Kidney epithelial cell (primary cell): ENCODE measurements at regions not wholly inside any gene's neighbourhood (a gene's known extent, or its start where the extent isn't known, plus 50 kb on each side); places are given as distances from the start of the nearest gene placed in this dataset.

Experiments
- DNase-seq: peaks from one replicate; pipeline ENCODE4 v3.0.0-alpha.2; 2010; ENCODE audit warnings: low read depth
- H3K27me3 ChIP-seq: 2 replicates; pipeline ENCODE4 v1.6.0; 2011; ENCODE audit warnings: low read length; ENCODE audit not compliant: control insufficient read depth, insufficient read depth
- H3K36me3 ChIP-seq: 2 replicates; pipeline ENCODE4 v1.5.1; 2011; ENCODE audit warnings: low read length; ENCODE audit not compliant: control insufficient read depth, insufficient read depth
- H3K4me3 ChIP-seq: 2 replicates; pipeline ENCODE4 v1.5.1; 2011; ENCODE audit warnings: low read depth, mild to moderate bottlenecking, control low read depth, low read length
- CTCF ChIP-seq: IDR thresholded peaks from 2 replicates; pipeline ENCODE4 v1.5.1; 2011; ENCODE audit warnings: mild to moderate bottlenecking, moderate library complexity, low read length, control low read depth, inconsistent platforms; ENCODE audit not compliant: insufficient read depth, poor library complexity, severe bottlenecking

GRCh38 chr3:23672628-23673027, 133.1 kb upstream of the UBE2E1 start:
- TF ChIP-seq CTCF: no peak
- no peak for DNase-seq
- H3K4me3 ChIP-seq: no peak overlapping the region
- H3K36me3 ChIP-seq: no peaks in the 10 kb centered on the region
- H3K27me3 ChIP-seq: no peaks in the 10 kb centered on the region

GRCh38 chr3:23675010-23675409, 130.7 kb upstream of the UBE2E1 start:
- DNase-seq: no peak

GRCh38 chr3:23676093-23676492, 129.7 kb upstream of the UBE2E1 start:
- DNase-seq: no peak
- no peak for TF ChIP-seq CTCF
- no peaks in the 10 kb centered on the region for H3K27me3 ChIP-seq
- H3K36me3 ChIP-seq: no peaks in the 10 kb centered on the region
- H3K4me3 ChIP-seq: no peak overlapping the region

More at GRCh38 chr3:23675010-23675409, 130.7 kb upstream of the UBE2E1 start:
- Histone ChIP-seq H3K4me3 (no peak overlapping the region), H3K27me3 (no peaks in the 10 kb centered on the region), H3K36me3 (no peaks in the 10 kb centered on the region)
- no peak for TF ChIP-seq CTCF

DNA sequence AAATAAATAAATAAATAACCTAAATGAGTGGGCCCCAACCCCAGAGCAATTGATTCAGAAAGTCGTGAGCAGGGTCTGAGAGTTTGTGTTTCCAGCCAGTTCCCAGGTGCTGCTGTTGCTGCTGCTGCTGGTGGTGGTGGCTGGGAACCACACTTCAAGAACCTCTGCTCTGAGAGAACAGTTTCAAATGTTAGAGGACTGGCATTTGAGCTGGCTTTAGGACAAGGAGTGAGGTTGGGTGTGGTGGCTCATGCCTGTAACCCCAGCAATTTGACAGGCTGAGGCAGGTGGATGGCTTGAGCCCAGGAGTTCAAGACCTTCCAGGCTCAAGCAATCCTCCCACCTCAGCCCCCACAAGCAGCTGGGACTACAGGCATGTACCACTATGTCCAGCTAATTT, 123.1 kb upstream of the UBE2E1 start:
- Histone ChIP-seq H3K27me3 (no peaks in the 10 kb centered on the region), H3K36me3 (no peaks in the 10 kb centered on the region), H3K4me3 (no peak overlapping the region)
- DNase-seq: no peak
- no peak for TF ChIP-seq CTCF

DNA sequence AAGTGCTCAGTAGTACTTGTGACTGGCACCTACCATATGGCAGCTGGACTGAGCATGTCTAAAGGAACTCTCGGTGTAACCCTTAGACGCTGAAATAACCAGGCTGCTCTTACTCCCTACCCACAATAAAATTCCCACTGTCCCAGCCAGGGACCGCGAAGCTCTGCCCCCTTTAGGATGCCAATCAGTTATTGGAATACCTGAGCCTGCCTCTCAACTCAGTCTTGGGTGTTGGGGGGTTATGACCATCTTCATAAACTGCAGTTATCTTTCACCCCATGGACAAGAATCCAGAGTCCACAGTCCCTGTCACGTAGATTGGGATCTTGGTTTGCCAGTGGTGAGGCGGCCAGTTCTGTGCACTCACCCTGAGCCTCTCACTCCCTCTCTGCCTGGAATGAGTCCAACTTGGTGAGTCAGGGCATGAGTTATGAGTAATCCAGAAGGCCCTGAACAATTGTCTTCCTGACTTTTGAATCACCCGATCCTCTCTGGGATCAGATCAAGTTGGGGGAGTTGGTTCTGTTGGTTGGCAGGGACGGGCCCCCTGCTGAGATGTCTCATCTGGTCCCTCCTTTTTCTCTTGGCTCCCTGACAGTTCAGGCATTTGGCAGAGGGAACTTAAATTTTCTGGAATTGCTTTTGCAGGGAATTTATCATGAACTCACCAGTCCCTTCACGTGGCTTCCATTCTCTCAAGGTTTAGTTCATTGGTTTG, 120.1 kb upstream of the UBE2E1 start:
- Histone ChIP-seq H3K4me3 (no peak overlapping the region), H3K27me3 (no peaks in the 10 kb centered on the region), H3K36me3 (no peaks in the 10 kb centered on the region)
- DNase-seq: peak; percentile 95
- no peak for TF ChIP-seq CTCF

DNA sequence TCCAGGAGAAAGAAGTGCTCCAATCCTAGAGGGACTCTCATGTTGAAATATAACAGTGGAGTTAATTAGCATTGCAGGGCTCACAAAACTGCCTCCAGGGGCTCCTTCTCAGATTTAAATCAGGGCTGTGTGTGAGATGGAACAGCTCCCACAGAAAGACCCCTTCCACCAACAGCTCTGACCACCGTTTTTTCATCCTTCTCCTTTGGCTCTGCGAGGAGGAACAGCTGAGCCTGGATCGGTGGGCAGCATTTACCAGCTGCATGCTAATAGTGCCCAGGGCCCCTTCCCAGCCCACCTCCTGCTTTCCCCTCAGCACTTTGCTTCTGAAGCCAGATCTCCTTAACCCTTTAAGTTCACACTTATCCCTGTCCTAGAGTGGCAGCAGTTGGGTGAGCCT, 119.2 kb upstream of the UBE2E1 start:
- Histone ChIP-seq H3K27me3 (no peaks in the 10 kb centered on the region), H3K4me3 (no peak overlapping the region), H3K36me3 (no peaks in the 10 kb centered on the region)
- no peak for TF ChIP-seq CTCF
- DNase-seq: no peak
